Endothelial cell of umbilical vein (primary cell): ENCODE measurements at regions not wholly inside any gene's neighbourhood (a gene's known extent, or its start where the extent isn't known, plus 50 kb on each side); places are given as distances from the start of the nearest gene placed in this dataset.

ENCODE experiments used
- CTCF ChIP-seq, 2 donors: IDR thresholded peaks; 1 replicate in 1 of 2; 2 replicates in 1 of 2; pipeline ENCODE4 v1.5.1; 2011; ENCODE audit warnings: low read length in 2 of 2, mild to moderate bottlenecking in 2 of 2, moderate library complexity in 2 of 2, control low read depth in 1 of 2, inconsistent platforms in 1 of 2, low read depth in 1 of 2; ENCODE audit not compliant: insufficient read depth in 1 of 2; ENCODE audit errors: extremely low read depth in 1 of 2
- EZH2 ChIP-seq: IDR thresholded peaks from 2 replicates; pipeline ENCODE4 v1.6.1; 2012; ENCODE audit warnings: borderline replicate concordance, low read depth, mild to moderate bottlenecking, moderate library complexity, low read length, inconsistent platforms; ENCODE audit not compliant: severe bottlenecking
- MAX ChIP-seq: IDR thresholded peaks from 2 replicates; pipeline ENCODE4 v1.6.1; 2011; ENCODE audit not compliant: insufficient read depth, insufficient read length
- POLR2A ChIP-seq: IDR thresholded peaks from 2 replicates; pipeline ENCODE4 v1.6.1; 2012; ENCODE audit warnings: low read depth, mild to moderate bottlenecking, control low read depth, low read length
- POLR2AphosphoS5 ChIP-seq: IDR thresholded peaks from 2 replicates; pipeline ENCODE4 v1.6.1; 2012; ENCODE audit warnings: low read depth, mild to moderate bottlenecking, control low read depth, low read length, moderate library complexity; ENCODE audit not compliant: insufficient read depth

GRCh38 chr10:11685787-11686218 lies 56.4 kb upstream of the ECHDC3 start:
- TF ChIP-seq CTCF (IDR thresholded peaks at IDR 0.05; ENCODE audit: extremely low read depth in 1 of 2, insufficient read depth in 1 of 2, low read depth in 1 of 2, low read length in 2 of 2) (no peak), EZH2 (no peak), POLR2AphosphoS5 (peak; percentile 29), POLR2A (peak; percentile 0), MAX (no peak)
